Left lung (tissue), 4 donors: ENCODE measurements at regions not wholly inside any gene's neighbourhood (a gene's known extent, or its start where the extent isn't known, plus 50 kb on each side); places are given as distances from the start of the nearest gene placed in this dataset.
"Not testable (repeated sequence)": the region's sequence is repeated elsewhere in the genome, so short reads cannot be mapped to it uniquely, and the experiment has no call there.

Experiments used
- ATAC-seq: fragments of 200-7000 bp; cut with Tn5 transposase; one replicate; pipeline ENCODE4 v1.9.1; 2020; ENCODE audit warnings: moderate library complexity
- DNase-seq, 4 donors: peaks; one replicate each; pipeline ENCODE4 v3.0.0-alpha.2; 2013 to 2020
- H3K27ac ChIP-seq, 2 donors: fragments of 200-600 bp; sonication (generic) in 1 of 2; one replicate each; pipeline versions ENCODE4 v1.5.0 to v1.8.0; 2020 to 2021
- H3K27me3 ChIP-seq, 2 donors: fragments of 200-600 bp; sonication (generic) in 1 of 2; one replicate each; pipeline versions ENCODE4 v1.5.0 to v1.8.0; 2020 to 2021
- H3K36me3 ChIP-seq, 2 donors: fragments of 200-600 bp; sonication (generic) in 1 of 2; one replicate each; pipeline versions ENCODE4 v1.5.0 to v1.8.0; 2020 to 2021
- H3K4me1 ChIP-seq, 2 donors: fragments of 200-600 bp; one replicate each; pipeline ENCODE4 v1.8.0; 2021
- H3K4me3 ChIP-seq, 2 donors: fragments of 200-600 bp; sonication (generic) in 1 of 2; one replicate each; pipeline versions ENCODE4 v1.5.0 to v1.8.0; 2020 to 2021; ENCODE audit warnings: mild to moderate bottlenecking in 1 of 2
- H3K9me3 ChIP-seq, 2 donors: fragments of 200-600 bp; sonication (generic) in 1 of 2; one replicate each; pipeline versions ENCODE4 v1.5.0 to v1.8.0; 2020 to 2021
- intact Hi-C, 2 donors: fragments of 100-400 bp; cut with DNase I; formaldehyde crosslinking; loops; one replicate each; pipeline versions ENCODE4 v1.11.2 to v1.14.2; 2022
- TF ChIP-seq, protein P1 (sequence below), 2 donors: fragments of 200-600 bp; sonication (generic) in 1 of 2; IDR thresholded peaks; one replicate each; pipeline versions ENCODE4 v1.5.0 to v1.8.0; 2021; ENCODE audit warnings: antibody characterized with exemption in 2 of 2
- donor health status: DM: no; HTN: yes; CAD: no.
- donor health status: DM: no; HTN: no; CAD: no.

DNA sequence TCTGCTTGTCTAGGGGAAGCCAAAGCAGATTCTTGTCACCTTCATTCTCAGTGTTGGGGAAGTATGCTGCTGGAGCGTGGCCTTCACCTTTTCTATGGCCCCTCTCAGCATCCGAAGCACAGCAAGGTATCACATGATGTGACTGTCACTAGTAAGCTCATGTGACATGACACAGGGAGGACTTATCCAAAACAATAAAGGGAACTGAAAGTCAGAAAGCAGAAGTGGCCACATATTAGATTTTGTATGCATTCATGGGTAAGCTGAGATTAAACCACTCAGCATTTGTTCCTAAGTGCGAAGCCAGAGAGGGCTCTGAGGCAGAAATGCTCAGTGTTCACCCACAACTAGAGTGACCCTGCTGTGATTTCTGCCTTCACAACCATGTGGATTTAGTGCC lies 72.8 kb upstream of the PCDH8 start:
- DNase-seq (peak in 1 of 4 donors; percentile 5), ATAC-seq (peak; percentile 24)
- TF ChIP-seq, protein P1, sequence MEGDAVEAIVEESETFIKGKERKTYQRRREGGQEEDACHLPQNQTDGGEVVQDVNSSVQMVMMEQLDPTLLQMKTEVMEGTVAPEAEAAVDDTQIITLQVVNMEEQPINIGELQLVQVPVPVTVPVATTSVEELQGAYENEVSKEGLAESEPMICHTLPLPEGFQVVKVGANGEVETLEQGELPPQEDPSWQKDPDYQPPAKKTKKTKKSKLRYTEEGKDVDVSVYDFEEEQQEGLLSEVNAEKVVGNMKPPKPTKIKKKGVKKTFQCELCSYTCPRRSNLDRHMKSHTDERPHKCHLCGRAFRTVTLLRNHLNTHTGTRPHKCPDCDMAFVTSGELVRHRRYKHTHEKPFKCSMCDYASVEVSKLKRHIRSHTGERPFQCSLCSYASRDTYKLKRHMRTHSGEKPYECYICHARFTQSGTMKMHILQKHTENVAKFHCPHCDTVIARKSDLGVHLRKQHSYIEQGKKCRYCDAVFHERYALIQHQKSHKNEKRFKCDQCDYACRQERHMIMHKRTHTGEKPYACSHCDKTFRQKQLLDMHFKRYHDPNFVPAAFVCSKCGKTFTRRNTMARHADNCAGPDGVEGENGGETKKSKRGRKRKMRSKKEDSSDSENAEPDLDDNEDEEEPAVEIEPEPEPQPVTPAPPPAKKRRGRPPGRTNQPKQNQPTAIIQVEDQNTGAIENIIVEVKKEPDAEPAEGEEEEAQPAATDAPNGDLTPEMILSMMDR (IDR thresholded peaks at IDR 0.05) = no peak
- Histone ChIP-seq H3K4me1 (no peaks in the 10 kb centered on the region), H3K36me3 (no peaks in the 10 kb centered on the region), H3K4me3 (no peak overlapping the region), H3K9me3 (no peaks in the 10 kb centered on the region), H3K27me3 (no peaks in the 10 kb centered on the region), H3K27ac (no peak overlapping the region)
- intact Hi-C loops = no loop called here

DNA sequence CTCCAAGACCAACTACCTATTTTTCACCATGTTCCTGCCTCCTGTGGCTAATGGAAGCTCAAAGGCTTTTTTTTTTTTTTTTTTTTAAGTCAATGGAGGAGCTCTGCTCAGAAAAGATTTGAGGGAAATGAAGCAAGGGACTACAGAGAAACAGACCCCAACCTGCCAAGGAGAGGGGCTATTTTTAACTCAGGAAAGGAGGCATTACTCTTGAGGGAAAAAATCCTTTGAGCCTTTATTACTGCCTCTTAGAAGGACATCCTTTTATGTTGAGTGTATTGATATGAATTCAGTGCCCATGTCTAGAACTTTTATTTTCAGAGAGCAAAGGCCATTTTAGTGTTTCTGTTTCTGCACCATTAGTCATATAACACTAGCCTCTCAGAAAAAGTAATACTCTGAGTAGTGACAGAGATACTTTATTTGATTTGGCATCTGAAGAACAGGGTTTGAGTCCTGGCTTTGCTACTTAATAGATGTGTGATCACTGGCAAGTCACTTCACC lies 68.1 kb upstream of the PCDH8 start:
- H3K9me3 ChIP-seq = no peaks in the 10 kb centered on the region
- H3K27me3 ChIP-seq = no peaks in the 10 kb centered on the region
- DNase-seq (no peak), ATAC-seq (no peak)
- H3K4me1 ChIP-seq = no peaks in the 10 kb centered on the region
- no peak overlapping the region for H3K27ac ChIP-seq
- intact Hi-C loops = no loop called here
- H3K4me3 ChIP-seq = no peak overlapping the region
- TF ChIP-seq, protein P1 (IDR thresholded peaks at IDR 0.05) = no peak
- H3K36me3 ChIP-seq = no peaks in the 10 kb centered on the region

DNA sequence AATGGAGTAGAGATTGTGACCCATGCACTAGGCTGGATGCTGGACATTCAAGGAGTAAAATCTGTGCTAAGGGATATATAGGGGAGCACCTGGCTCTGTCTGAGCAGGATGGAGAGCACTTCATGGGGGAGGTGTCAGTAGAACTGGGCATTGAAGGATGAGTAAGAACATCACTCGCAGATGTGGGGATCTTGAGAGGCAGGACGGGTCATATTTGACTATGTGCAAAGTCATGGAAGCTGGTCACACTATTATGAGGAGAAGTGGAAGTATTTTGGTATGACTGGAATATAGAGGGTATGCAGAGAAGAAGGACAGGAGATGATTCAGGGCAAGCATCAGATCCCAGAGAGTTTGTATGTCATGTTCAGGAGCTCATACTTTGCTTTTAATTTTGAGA lies 62.9 kb upstream of the PCDH8 start:
- intact Hi-C loops = no loop called here
- H3K4me1 ChIP-seq = no peaks in the 10 kb centered on the region
- H3K27me3 ChIP-seq = peaks cover 4 to 25% of the 10 kb centered on the region in 2 donors
- ATAC-seq (no peak), DNase-seq (no peak)
- H3K4me3 ChIP-seq = no peak overlapping the region
- H3K9me3 ChIP-seq = no peaks in the 10 kb centered on the region
- H3K27ac ChIP-seq = no peak overlapping the region
- no peaks in the 10 kb centered on the region for H3K36me3 ChIP-seq
- TF ChIP-seq, protein P1 (IDR thresholded peaks at IDR 0.05) = no peak

DNA sequence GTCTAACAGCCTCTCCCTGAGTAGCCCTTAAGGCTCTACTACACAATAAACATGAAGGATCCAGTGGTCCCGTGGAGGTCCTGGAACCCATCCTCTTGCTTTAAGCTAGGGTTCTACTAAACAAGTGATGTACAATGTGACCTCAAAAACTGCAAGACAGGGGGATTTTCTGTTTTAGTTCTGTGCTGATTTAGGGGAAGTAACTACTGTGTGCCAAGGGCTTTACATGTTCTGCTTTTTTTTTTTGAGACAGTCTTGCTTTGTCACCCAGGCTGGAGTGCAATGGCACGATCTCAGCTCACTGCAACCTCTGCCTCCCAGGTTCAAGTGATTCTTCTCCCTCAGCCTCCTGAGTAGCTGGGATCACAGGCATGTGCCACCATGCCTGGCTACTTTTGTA lies 61.9 kb upstream of the PCDH8 start:
- H3K4me3 ChIP-seq, H3K36me3 ChIP-seq, H3K27ac ChIP-seq, DNase-seq, H3K4me1 ChIP-seq, H3K9me3 ChIP-seq, intact Hi-C loops: not testable (repeated sequence)
- peak; percentile 30 for ATAC-seq
- H3K27me3 ChIP-seq = peaks cover 9 to 35% of the 10 kb centered on the region in 2 donors

DNA sequence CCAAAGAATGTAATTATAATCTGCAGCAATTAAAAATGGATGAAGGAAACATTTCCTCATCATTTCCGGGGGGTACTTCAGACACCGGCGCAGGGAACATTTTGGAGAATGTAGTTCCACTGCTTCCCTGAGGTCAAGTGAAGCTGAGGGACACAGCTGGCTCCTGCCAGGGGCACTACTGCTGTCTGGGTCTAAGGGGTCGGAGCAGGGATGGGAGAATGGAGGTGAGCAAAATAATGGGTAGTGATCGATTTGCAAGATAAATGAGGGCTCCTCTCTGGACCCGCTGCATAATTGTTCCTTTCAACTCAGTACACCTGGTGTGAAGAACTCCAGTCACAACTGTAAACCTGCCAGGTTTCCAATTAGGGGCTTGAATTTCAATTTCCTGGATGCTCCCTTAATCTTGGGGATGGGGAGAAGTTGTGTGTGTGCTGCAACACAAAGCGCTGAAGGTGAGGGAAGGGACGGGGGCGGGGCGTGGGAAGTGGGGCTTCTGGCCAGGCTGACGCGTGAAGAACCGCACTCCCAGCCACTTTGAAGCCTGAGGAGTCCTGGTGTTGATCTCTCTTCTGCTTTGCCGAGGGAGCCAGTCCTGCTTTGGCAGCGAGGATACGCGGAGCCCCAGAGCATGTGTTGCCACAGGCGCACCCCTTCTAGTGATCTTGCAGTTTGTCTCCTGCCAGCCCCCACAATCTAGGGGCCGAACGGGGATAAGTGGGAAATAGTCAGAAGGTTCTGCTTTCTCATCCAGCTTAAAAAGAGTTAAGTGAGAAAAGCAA lies 57.9 kb upstream of the PCDH8 start:
- Histone ChIP-seq H3K9me3 (no peaks in the 10 kb centered on the region), H3K27me3 (peaks cover 9 to 52% of the 10 kb centered on the region in 2 donors), H3K4me3 (no peak overlapping the region), H3K4me1 (no peaks in the 10 kb centered on the region), H3K27ac (no peak overlapping the region), H3K36me3 (no peaks in the 10 kb centered on the region)
- intact Hi-C loops = no loop called here
- DNase-seq (no peak), ATAC-seq (no peak)
- TF ChIP-seq, protein P1 (IDR thresholded peaks at IDR 0.05) = no peak
